ENCODE measurements at regions not wholly inside any gene's neighbourhood (a gene's known extent, or its start where the extent isn't known, plus 50 kb on each side); places are given as distances from the start of the nearest gene placed in this dataset.

GRCh38 chr2:144849612-144850011, 329.7 kb upstream of the ZEB2 start:
- no peak for DNase-seq

- DNase-seq = no peak
These were observed 328.5 kb upstream of the ZEB2 start for GRCh38 chr2:144848423-144848822.

GRCh38 chr2:144847347-144848080, 327.6 kb upstream of the ZEB2 start:
- no peak for DNase-seq

- DNase-seq = no peak
These were observed 316.9 kb upstream of the ZEB2 start for GRCh38 chr2:144836635-144837350.

GRCh38 chr2:144835634-144836350, 315.9 kb upstream of the ZEB2 start:
- no peak for DNase-seq

GRCh38 chr2:144834998-144835633, 315.2 kb upstream of the ZEB2 start:
- no peak for DNase-seq

- DNase-seq = no peak
These were observed 314.4 kb upstream of the ZEB2 start for GRCh38 chr2:144834363-144834762.

- DNase-seq = no peak
These were observed 313.2 kb upstream of the ZEB2 start for GRCh38 chr2:144833075-144833637.

- no peak for DNase-seq
These were observed 312.1 kb upstream of the ZEB2 start for GRCh38 chr2:144832048-144832447.

GRCh38 chr2:144830543-144830942, 310.6 kb upstream of the ZEB2 start:
- no peak for DNase-seq

- DNase-seq = no peak
These were observed 307.5 kb upstream of the ZEB2 start for GRCh38 chr2:144827404-144827803.

- no peak for DNase-seq
These were observed 306.2 kb upstream of the ZEB2 start for GRCh38 chr2:144826105-144826504.

- no peak for DNase-seq
These were observed 305.6 kb upstream of the ZEB2 start for GRCh38 chr2:144825331-144826020.

- DNase-seq = no peak
These were observed 304.6 kb upstream of the ZEB2 start for GRCh38 chr2:144824306-144825080.

GRCh38 chr2:144822966-144823365, 303.0 kb upstream of the ZEB2 start:
- no peak for DNase-seq

GRCh38 chr2:144812288-144812687, 292.4 kb upstream of the ZEB2 start:
- DNase-seq = no peak

- no peak for DNase-seq
These were observed 281.8 kb upstream of the ZEB2 start for GRCh38 chr2:144801766-144802165.

GRCh38 chr2:144801325-144801724, 281.4 kb upstream of the ZEB2 start:
- no peak for DNase-seq

- DNase-seq = no peak
These were observed 279.1 kb upstream of the ZEB2 start for GRCh38 chr2:144798989-144799388.

- DNase-seq = no peak
These were observed 278.1 kb upstream of the ZEB2 start for GRCh38 chr2:144798034-144798433.

- DNase-seq = no peak
These were observed 277.0 kb upstream of the ZEB2 start for GRCh38 chr2:144796936-144797335.

GRCh38 chr2:144796164-144796563, 276.2 kb upstream of the ZEB2 start:
- no peak for DNase-seq
